PFSK-1 (cell line): ENCODE measurements at regions not wholly inside any gene's neighbourhood (a gene's known extent, or its start where the extent isn't known, plus 50 kb on each side); places are given as distances from the start of the nearest gene placed in this dataset.

ENCODE experiments used
- FOXP2 ChIP-seq: optimal IDR thresholded peaks from 2 replicates; pipeline ENCODE3; 2011; ENCODE audit warnings: borderline replicate concordance, control low read depth, inconsistent platforms; ENCODE audit not compliant: insufficient read depth; ENCODE audit errors: extremely low read length, extremely low read depth
- POLR2AphosphoS5 ChIP-seq: IDR thresholded peaks from 2 replicates; pipeline ENCODE4 v1.6.1; 2012; ENCODE audit warnings: low read depth, mild to moderate bottlenecking, control low read depth, low read length, moderate library complexity
- REST ChIP-seq, 2 experiments: IDR thresholded peaks; 2 replicates each; pipeline versions ENCODE4 v1.6.1 to v1.8.0; 2011 to 2012; ENCODE audit warnings: low read depth in 2 of 2, low read length in 2 of 2, control low read depth in 1 of 2, inconsistent platforms in 1 of 2, mild to moderate bottlenecking in 1 of 2, moderate library complexity in 1 of 2; ENCODE audit not compliant: insufficient read depth in 1 of 2
- SIN3A ChIP-seq: IDR thresholded peaks from 2 replicates; pipeline ENCODE4 v1.6.1; 2012; ENCODE audit warnings: mild to moderate bottlenecking, low read length, moderate library complexity, borderline replicate concordance; ENCODE audit not compliant: insufficient read depth
- TAF1 ChIP-seq: IDR thresholded peaks from 2 replicates; pipeline ENCODE4 v1.6.1; 2012; ENCODE audit warnings: low read length, control low read depth, borderline replicate concordance; ENCODE audit not compliant: insufficient read depth

DNA sequence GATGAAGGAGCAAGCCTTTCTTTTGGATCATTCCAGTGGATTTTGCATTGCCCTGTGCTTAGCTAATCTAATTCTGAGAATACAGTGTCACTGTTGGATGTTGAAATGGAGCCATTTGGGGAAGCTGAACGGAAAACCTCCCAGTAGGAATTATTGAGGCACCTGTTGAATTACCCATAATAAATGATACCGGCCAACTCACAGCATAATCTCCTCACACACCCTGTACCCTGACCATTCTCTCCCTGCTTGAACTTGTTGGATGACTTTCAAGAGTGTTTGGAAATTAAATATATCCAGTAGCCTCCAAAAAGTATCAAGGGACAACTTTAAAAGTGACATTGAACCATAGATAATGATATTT lies 171.4 kb upstream of the HES1 start:
- no peak for TF ChIP-seq REST (IDR thresholded peaks at IDR 0.05; ENCODE audit: insufficient read depth in 1 of 2, low read depth in 2 of 2, low read length in 2 of 2)
- TF ChIP-seq POLR2AphosphoS5 = no peak
- TF ChIP-seq TAF1 = no peak
- TF ChIP-seq FOXP2 = no peak
- TF ChIP-seq SIN3A = no peak
